Small intestine (tissue), 7 donors: ENCODE measurements at regions not wholly inside any gene's neighbourhood (a gene's known extent, or its start where the extent isn't known, plus 50 kb on each side); places are given as distances from the start of the nearest gene placed in this dataset.

Source experiments
- DNase-seq, 2 donors: peaks; one replicate each; pipeline versions ENCODE4 v3.0.0 to v3.0.0-alpha.2; 2013
- FAIRE-seq: peaks from 2 replicates; lab custom pipeline; 2012; peaks lifted over from hg19 to GRCh38; lab: Jason Lieb, UNC
- H3K27ac ChIP-seq, 3 donors: one replicate each; pipeline ENCODE4 v1.5.1; 2013; ENCODE audit warnings: low read length in 2 of 3, mild to moderate bottlenecking in 2 of 3, control low read depth in 1 of 3, inconsistent platforms in 1 of 3, low read depth in 1 of 3, moderate library complexity in 1 of 3
- H3K27me3 ChIP-seq, 3 donors: one replicate each; pipeline ENCODE4 v1.6.1; 2013; ENCODE audit warnings: low read length in 3 of 3, inconsistent platforms in 1 of 3; ENCODE audit not compliant: control insufficient read depth in 3 of 3, insufficient read depth in 3 of 3
- H3K36me3 ChIP-seq, 3 donors: one replicate each; pipeline ENCODE4 v1.6.1; 2013; ENCODE audit warnings: low read length in 3 of 3, inconsistent platforms in 1 of 3, low read depth in 1 of 3, mild to moderate bottlenecking in 1 of 3, moderate library complexity in 1 of 3; ENCODE audit not compliant: control insufficient read depth in 3 of 3, insufficient read depth in 2 of 3
- H3K4me1 ChIP-seq, 3 donors: one replicate each; pipeline ENCODE4 v1.6.1; 2013; ENCODE audit warnings: low read length in 2 of 3, inconsistent platforms in 1 of 3, low read depth in 1 of 3, mild to moderate bottlenecking in 1 of 3, moderate library complexity in 1 of 3; ENCODE audit not compliant: control insufficient read depth in 3 of 3, insufficient read depth in 2 of 3
- H3K4me3 ChIP-seq, 3 donors: one replicate each; pipeline ENCODE4 v1.5.1; 2013; ENCODE audit warnings: low read length in 3 of 3, control low read depth in 1 of 3, inconsistent platforms in 1 of 3, low read depth in 1 of 3, mild to moderate bottlenecking in 1 of 3, moderate library complexity in 1 of 3
- H3K9me3 ChIP-seq, 2 donors: one replicate each; pipeline ENCODE4 v1.6.1; 2013; ENCODE audit warnings: low read depth in 1 of 2, low read length in 1 of 2; ENCODE audit not compliant: control insufficient read depth in 2 of 2, insufficient read depth in 1 of 2
- WGBS, 3 donors: extraction: QIAGEN DNeasy Blood & Tissue Kit; methylation state at CpG; one replicate each; pipeline ENCODE4 v1.1.7; 2013; 5-methylcytosine and 5-hydroxymethylcytosine counted together
- donor health status: healthy with polysubstance abuse.
- donor health status: control.
- donor health status: control.
- donor health status: Bipolar disorder and iron deficiency.
- donor health status: healthy.

GRCh38 chr1:79122521-79122920 lies 116.0 kb upstream of the ADGRL4 start:
- Histone ChIP-seq H3K4me3 (no peak overlapping the region), H3K4me1 (no peaks in the 10 kb centered on the region), H3K27me3 (no peaks in the 10 kb centered on the region), H3K36me3 (no peaks in the 10 kb centered on the region), H3K9me3 (no peaks in the 10 kb centered on the region), H3K27ac (no peak overlapping the region)
- DNase-seq (no peak), FAIRE-seq (no peak)
- WGBS, 3 donors, result 75 to 89% (median 76%) methylated on average over 1 of the region's 1 CpG

GRCh38 chr1:79117376-79117775 lies 110.8 kb upstream of the ADGRL4 start:
- Histone ChIP-seq H3K9me3 (no peaks in the 10 kb centered on the region), H3K36me3 (no peaks in the 10 kb centered on the region), H3K4me3 (no peak overlapping the region), H3K27ac (no peak overlapping the region), H3K27me3 (no peaks in the 10 kb centered on the region), H3K4me1 (no peaks in the 10 kb centered on the region)
- DNase-seq, result no peak
- WGBS, 3 donors, result 66 to 82% (median 74%) methylated on average over 3 of the region's 3 CpGs
- no peak for FAIRE-seq

GRCh38 chr1:79113836-79114235 lies 107.3 kb upstream of the ADGRL4 start:
- H3K9me3 ChIP-seq, result no peaks in the 10 kb centered on the region
- H3K36me3 ChIP-seq, result no peaks in the 10 kb centered on the region
- WGBS, 3 donors, result 57 to 71% (median 63%) methylated on average over 5 of the region's 5 CpGs
- H3K4me1 ChIP-seq, result no peaks in the 10 kb centered on the region
- no peaks in the 10 kb centered on the region for H3K27me3 ChIP-seq
- FAIRE-seq (no peak), DNase-seq (no peak)
- no peak overlapping the region for H3K4me3 ChIP-seq
- no peak overlapping the region for H3K27ac ChIP-seq

GRCh38 chr1:79110749-79111148 lies 104.2 kb upstream of the ADGRL4 start:
- no peak for DNase-seq
- no peak overlapping the region for H3K4me3 ChIP-seq
- no peak overlapping the region for H3K27ac ChIP-seq
- FAIRE-seq, result no peak
- no peaks in the 10 kb centered on the region for H3K27me3 ChIP-seq
- H3K36me3 ChIP-seq, result no peaks in the 10 kb centered on the region
- H3K9me3 ChIP-seq, result no peaks in the 10 kb centered on the region
- H3K4me1 ChIP-seq, result no peaks in the 10 kb centered on the region

- WGBS, 3 donors, result 67 to 88% (median 76%) methylated on average over 1 of the region's 1 CpG
- no peaks in the 10 kb centered on the region for H3K4me1 ChIP-seq
- H3K27me3 ChIP-seq, result no peaks in the 10 kb centered on the region
- H3K36me3 ChIP-seq, result no peaks in the 10 kb centered on the region
- no peak overlapping the region for H3K4me3 ChIP-seq
- no peak for FAIRE-seq
- H3K27ac ChIP-seq, result no peak overlapping the region
- no peaks in the 10 kb centered on the region for H3K9me3 ChIP-seq
- DNase-seq, result no peak
Observed at GRCh38 chr1:79109445-79109844, 102.9 kb upstream of the ADGRL4 start.

GRCh38 chr1:79105500-79105899 lies 99.0 kb upstream of the ADGRL4 start:
- H3K27me3 ChIP-seq, result no peaks in the 10 kb centered on the region
- H3K9me3 ChIP-seq, result no peaks in the 10 kb centered on the region
- 62 to 84% (median 73%) methylated on average over 2 of the region's 2 CpGs for WGBS, 3 donors
- no peak overlapping the region for H3K4me3 ChIP-seq
- FAIRE-seq, result no peak
- DNase-seq, result no peak
- H3K27ac ChIP-seq, result no peak overlapping the region
- no peaks in the 10 kb centered on the region for H3K36me3 ChIP-seq
- H3K4me1 ChIP-seq, result no peaks in the 10 kb centered on the region

GRCh38 chr1:79104617-79105016 lies 98.1 kb upstream of the ADGRL4 start:
- Histone ChIP-seq H3K4me3 (no peak overlapping the region), H3K36me3 (no peaks in the 10 kb centered on the region), H3K27ac (no peak overlapping the region), H3K4me1 (no peaks in the 10 kb centered on the region), H3K27me3 (no peaks in the 10 kb centered on the region), H3K9me3 (no peaks in the 10 kb centered on the region)
- FAIRE-seq (no peak), DNase-seq (no peak)
- WGBS, 3 donors, result 75 to 88% (median 80%) methylated on average over 3 of the region's 3 CpGs

- Histone ChIP-seq H3K27ac (no peak overlapping the region), H3K9me3 (no peaks in the 10 kb centered on the region), H3K27me3 (no peaks in the 10 kb centered on the region), H3K4me3 (no peak overlapping the region), H3K36me3 (no peaks in the 10 kb centered on the region), H3K4me1 (no peaks in the 10 kb centered on the region)
- DNase-seq, result no peak
- no peak for FAIRE-seq
- WGBS, 3 donors, result 74 to 86% (median 83%) methylated on average over 7 of the region's 7 CpGs
Observed at GRCh38 chr1:79100385-79100784, 93.9 kb upstream of the ADGRL4 start.

GRCh38 chr1:79090985-79091384 lies 84.5 kb upstream of the ADGRL4 start:
- FAIRE-seq (no peak), DNase-seq (no peak)
- Histone ChIP-seq H3K4me1 (no peaks in the 10 kb centered on the region), H3K9me3 (no peaks in the 10 kb centered on the region), H3K27ac (no peak overlapping the region), H3K36me3 (no peaks in the 10 kb centered on the region), H3K27me3 (no peaks in the 10 kb centered on the region), H3K4me3 (no peak overlapping the region)
